Sigmoid colon (tissue), 4 donors: ENCODE measurements at regions not wholly inside any gene's neighbourhood (a gene's known extent, or its start where the extent isn't known, plus 50 kb on each side); places are given as distances from the start of the nearest gene placed in this dataset.

Source experiments
- CTCF ChIP-seq, 4 experiments: fragments of 450-650 bp in 3 of 4; fragments of 200-600 bp in 1 of 4; IDR thresholded peaks; one replicate each; pipeline ENCODE4 v1.5.1; 2016 to 2019; ENCODE audit warnings: antibody characterized with exemption in 4 of 4, mild to moderate bottlenecking in 3 of 4, moderate library complexity in 2 of 4
- POLR2AphosphoS5 ChIP-seq, 4 donors: sonication (generic); formaldehyde crosslinking; IDR thresholded peaks; one replicate each; pipeline ENCODE4 v1.6.1; 2017; ENCODE audit warnings: antibody characterized with exemption in 4 of 4

- no peak for TF ChIP-seq POLR2AphosphoS5 (IDR thresholded peaks at IDR 0.05)
- TF ChIP-seq CTCF (IDR thresholded peaks at IDR 0.05): no peak
Measured at GRCh38 chr13:78102741-78103140, 184.1 kb upstream of the EDNRB start.
